Nucleus accumbens (tissue), 56 donors: ENCODE measurements at regions not wholly inside any gene's neighbourhood (a gene's known extent, or its start where the extent isn't known, plus 50 kb on each side); places are given as distances from the start of the nearest gene placed in this dataset.

ENCODE experiments used
- DNase-seq, 56 donors: peaks; one replicate each; lab custom pipeline; 2025; lab: John Stamatoyannopoulos, UW

DNA sequence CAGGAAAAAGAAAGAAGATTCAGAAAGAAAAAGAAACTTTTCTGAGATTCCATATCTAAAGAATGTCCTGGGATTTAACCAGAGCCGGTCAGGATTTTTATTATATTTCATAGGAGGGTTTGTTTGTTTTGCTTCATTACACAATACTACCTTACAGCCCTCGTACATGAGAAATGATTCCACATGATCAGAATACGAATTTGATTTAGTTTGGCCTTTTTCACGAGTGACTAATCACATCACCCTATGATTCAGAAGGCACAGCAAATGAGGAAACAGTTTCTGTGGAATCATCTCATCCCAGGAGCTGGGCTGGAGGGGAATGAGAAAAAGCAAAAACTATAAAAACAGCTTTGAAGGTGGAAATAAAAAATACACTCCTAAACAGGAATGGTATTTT lies 54.7 kb upstream of the VWC2 start:
- no peak for DNase-seq

DNA sequence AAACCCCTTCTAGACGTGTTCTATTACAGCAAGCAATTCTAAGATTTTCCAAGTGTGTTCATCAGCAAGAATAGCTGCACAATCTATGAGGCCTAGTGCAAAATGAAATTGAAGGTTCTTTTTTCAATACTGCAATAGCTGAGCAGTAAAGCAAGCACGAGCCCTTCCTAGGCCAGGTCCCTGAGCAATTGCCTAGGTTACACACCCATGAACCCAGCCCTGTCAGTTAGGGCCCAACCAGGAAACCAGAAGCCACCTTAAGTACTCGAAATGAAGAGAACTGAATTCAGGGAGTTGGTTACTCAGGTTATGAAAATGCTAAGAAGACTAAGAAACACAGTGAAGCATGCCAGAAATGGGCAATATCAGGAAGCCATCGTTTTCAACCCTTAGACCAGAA lies 52.0 kb upstream of the VWC2 start:
- DNase-seq = no peak
